Hepatocyte (in vitro differentiated cells): ENCODE measurements at regions not wholly inside any gene's neighbourhood (a gene's known extent, or its start where the extent isn't known, plus 50 kb on each side); places are given as distances from the start of the nearest gene placed in this dataset.

Experiments used
- EZH2 ChIP-seq: fragments of 200-600 bp; sonication (generic); IDR thresholded peaks from 2 replicates; pipeline ENCODE4 v1.6.1; 2016; ENCODE audit warnings: antibody characterized with exemption, mild to moderate bottlenecking, borderline replicate concordance
- EZH2phosphoT487 ChIP-seq: fragments of 200-600 bp; sonication (generic); IDR thresholded peaks from one replicate; pipeline ENCODE4 v1.6.1; 2018; ENCODE audit warnings: antibody characterized with exemption, mild to moderate bottlenecking, low read depth, moderate library complexity; ENCODE audit not compliant: unreplicated experiment, severe bottlenecking
- TF ChIP-seq, protein P1 (sequence below): fragments of 200-600 bp; sonication (generic); IDR thresholded peaks from 2 replicates; pipeline ENCODE4 v1.5.1; 2016; ENCODE audit warnings: antibody characterized with exemption, mild to moderate bottlenecking; ENCODE audit not compliant: poor library complexity

- no peak for TF ChIP-seq EZH2phosphoT487
- TF ChIP-seq, protein P1, sequence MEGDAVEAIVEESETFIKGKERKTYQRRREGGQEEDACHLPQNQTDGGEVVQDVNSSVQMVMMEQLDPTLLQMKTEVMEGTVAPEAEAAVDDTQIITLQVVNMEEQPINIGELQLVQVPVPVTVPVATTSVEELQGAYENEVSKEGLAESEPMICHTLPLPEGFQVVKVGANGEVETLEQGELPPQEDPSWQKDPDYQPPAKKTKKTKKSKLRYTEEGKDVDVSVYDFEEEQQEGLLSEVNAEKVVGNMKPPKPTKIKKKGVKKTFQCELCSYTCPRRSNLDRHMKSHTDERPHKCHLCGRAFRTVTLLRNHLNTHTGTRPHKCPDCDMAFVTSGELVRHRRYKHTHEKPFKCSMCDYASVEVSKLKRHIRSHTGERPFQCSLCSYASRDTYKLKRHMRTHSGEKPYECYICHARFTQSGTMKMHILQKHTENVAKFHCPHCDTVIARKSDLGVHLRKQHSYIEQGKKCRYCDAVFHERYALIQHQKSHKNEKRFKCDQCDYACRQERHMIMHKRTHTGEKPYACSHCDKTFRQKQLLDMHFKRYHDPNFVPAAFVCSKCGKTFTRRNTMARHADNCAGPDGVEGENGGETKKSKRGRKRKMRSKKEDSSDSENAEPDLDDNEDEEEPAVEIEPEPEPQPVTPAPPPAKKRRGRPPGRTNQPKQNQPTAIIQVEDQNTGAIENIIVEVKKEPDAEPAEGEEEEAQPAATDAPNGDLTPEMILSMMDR: no peak
- TF ChIP-seq EZH2: no peak
These were observed 427.9 kb upstream of the SLIT2 start for GRCh38 chr4:19823781-19824180.
